22Rv1 (cell line): ENCODE measurements at regions not wholly inside any gene's neighbourhood (a gene's known extent, or its start where the extent isn't known, plus 50 kb on each side); places are given as distances from the start of the nearest gene placed in this dataset.

ENCODE experiments used
- CTCF ChIP-seq: fragments of 450-650 bp; IDR thresholded peaks from 2 replicates; pipeline ENCODE4 v1.5.1; 2017; ENCODE audit warnings: mild to moderate bottlenecking
- ZFX ChIP-seq: fragments of 450-650 bp; IDR thresholded peaks from 2 replicates; pipeline ENCODE4 v1.6.1; 2017; ENCODE audit warnings: antibody characterized with exemption, borderline replicate concordance

- TF ChIP-seq ZFX (no peak), CTCF (no peak)
Observed at GRCh38 chr2:142435847-142436246, 305.0 kb upstream of the LRP1B start.
